Body of pancreas (tissue), 4 donors: ENCODE measurements at regions not wholly inside any gene's neighbourhood (a gene's known extent, or its start where the extent isn't known, plus 50 kb on each side); places are given as distances from the start of the nearest gene placed in this dataset.

Experiments
- CTCF ChIP-seq, 7 experiments: fragments of 450-650 bp in 4 of 7; fragments of 200-600 bp in 3 of 7; sonication (generic) in 3 of 7; IDR thresholded peaks; one replicate each; pipeline ENCODE4 v1.5.1; 2016 to 2019; ENCODE audit warnings: antibody characterized with exemption in 7 of 7
- POLR2A ChIP-seq, 3 donors: fragments of 450-650 bp; IDR thresholded peaks; one replicate each; pipeline ENCODE4 v1.6.1; 2016; ENCODE audit warnings: antibody characterized with exemption in 3 of 3, mild to moderate bottlenecking in 2 of 3

- TF ChIP-seq CTCF (IDR thresholded peaks at IDR 0.05) (no peak), POLR2A (IDR thresholded peaks at IDR 0.05) (no peak)
Observed at GRCh38 chr3:46096336-46096735, 69.1 kb upstream of the XCR1 start.
